K562 (cell line): ENCODE measurements at regions not wholly inside any gene's neighbourhood (a gene's known extent, or its start where the extent isn't known, plus 50 kb on each side); places are given as distances from the start of the nearest gene placed in this dataset.

Source experiments
- ARNT ChIP-seq, 2 experiments: fragments of 450-650 bp; IDR thresholded peaks; 2 replicates each; pipeline ENCODE4 v1.6.1; 2016; ENCODE audit warnings: mild to moderate bottlenecking in 1 of 2
- GABPB1 ChIP-seq: sonication (generic); formaldehyde crosslinking; IDR thresholded peaks from 2 replicates; pipeline ENCODE4 v1.8.0; 2022; ENCODE audit warnings: mild to moderate bottlenecking, missing genetic modification reagents
- POLR2H ChIP-seq: IDR thresholded peaks from 2 replicates; pipeline ENCODE4 v1.6.1; 2016; ENCODE audit warnings: missing genetic modification characterization, low read depth, mild to moderate bottlenecking, control low read depth, missing compliant biosample characterization, moderate library complexity
- TEAD4 ChIP-seq, 2 experiments: sonication (generic) in 1 of 2; formaldehyde crosslinking in 1 of 2; IDR thresholded peaks; 2 replicates each; pipeline versions ENCODE4 v1.6.1 to v1.8.0; 2012 to 2022; ENCODE audit warnings: borderline replicate concordance in 1 of 2, inconsistent platforms in 1 of 2, low read length in 1 of 2, mild to moderate bottlenecking in 1 of 2, missing genetic modification reagents in 1 of 2
- ZNF263 ChIP-seq: sonication (generic); formaldehyde crosslinking; IDR thresholded peaks from 2 replicates; pipeline ENCODE4 v1.8.0; 2022; ENCODE audit warnings: mild to moderate bottlenecking, missing genetic modification reagents, borderline replicate concordance
- TF ChIP-seq, protein P1 (sequence below): fragments of 450-650 bp; IDR thresholded peaks from 2 replicates; pipeline ENCODE4 v1.6.1; 2017; ENCODE audit warnings: antibody characterized with exemption, mild to moderate bottlenecking
- TF ChIP-seq, protein P2 (sequence below): fragments of 250-450 bp; sonication (Bioruptor Pico); IDR thresholded peaks from 2 replicates; pipeline ENCODE4 v1.8.0; 2021; ENCODE audit warnings: moderate library complexity, mild to moderate bottlenecking, inconsistent platforms

- TF ChIP-seq, protein P1, sequence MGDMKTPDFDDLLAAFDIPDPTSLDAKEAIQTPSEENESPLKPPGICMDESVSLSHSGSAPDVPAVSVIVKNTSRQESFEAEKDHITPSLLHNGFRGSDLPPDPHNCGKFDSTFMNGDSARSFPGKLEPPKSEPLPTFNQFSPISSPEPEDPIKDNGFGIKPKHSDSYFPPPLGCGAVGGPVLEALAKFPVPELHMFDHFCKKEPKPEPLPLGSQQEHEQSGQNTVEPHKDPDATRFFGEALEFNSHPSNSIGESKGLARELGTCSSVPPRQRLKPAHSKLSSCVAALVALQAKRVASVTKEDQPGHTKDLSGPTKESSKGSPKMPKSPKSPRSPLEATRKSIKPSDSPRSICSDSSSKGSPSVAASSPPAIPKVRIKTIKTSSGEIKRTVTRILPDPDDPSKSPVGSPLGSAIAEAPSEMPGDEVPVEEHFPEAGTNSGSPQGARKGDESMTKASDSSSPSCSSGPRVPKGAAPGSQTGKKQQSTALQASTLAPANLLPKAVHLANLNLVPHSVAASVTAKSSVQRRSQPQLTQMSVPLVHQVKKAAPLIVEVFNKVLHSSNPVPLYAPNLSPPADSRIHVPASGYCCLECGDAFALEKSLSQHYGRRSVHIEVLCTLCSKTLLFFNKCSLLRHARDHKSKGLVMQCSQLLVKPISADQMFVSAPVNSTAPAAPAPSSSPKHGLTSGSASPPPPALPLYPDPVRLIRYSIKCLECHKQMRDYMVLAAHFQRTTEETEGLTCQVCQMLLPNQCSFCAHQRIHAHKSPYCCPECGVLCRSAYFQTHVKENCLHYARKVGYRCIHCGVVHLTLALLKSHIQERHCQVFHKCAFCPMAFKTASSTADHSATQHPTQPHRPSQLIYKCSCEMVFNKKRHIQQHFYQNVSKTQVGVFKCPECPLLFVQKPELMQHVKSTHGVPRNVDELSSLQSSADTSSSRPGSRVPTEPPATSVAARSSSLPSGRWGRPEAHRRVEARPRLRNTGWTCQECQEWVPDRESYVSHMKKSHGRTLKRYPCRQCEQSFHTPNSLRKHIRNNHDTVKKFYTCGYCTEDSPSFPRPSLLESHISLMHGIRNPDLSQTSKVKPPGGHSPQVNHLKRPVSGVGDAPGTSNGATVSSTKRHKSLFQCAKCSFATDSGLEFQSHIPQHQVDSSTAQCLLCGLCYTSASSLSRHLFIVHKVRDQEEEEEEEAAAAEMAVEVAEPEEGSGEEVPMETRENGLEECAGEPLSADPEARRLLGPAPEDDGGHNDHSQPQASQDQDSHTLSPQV: no peak
- TF ChIP-seq GABPB1 (CRISPR knock-in tag) (no peak), TEAD4 (IDR thresholded peaks at IDR 0.05; ENCODE audit: low read length) (no peak), TEAD4 (CRISPR knock-in tag; IDR thresholded peaks at IDR 0.05; ENCODE audit: borderline replicate concordance) (no peak), ARNT (IDR thresholded peaks at IDR 0.05) (no peak), POLR2H (tag) (no peak), ZNF263 (CRISPR knock-in tag) (no peak)
- TF ChIP-seq, protein P2, sequence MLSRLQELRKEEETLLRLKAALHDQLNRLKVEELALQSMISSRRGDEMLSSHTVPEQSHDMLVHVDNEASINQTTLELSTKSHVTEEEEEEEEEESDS (CRISPR knock-in tag): no peak
Measured at GRCh38 chr1:243962541-243962940, 88.5 kb upstream of the ZBTB18 start (continued).
